ENCODE measurements at regions not wholly inside any gene's neighbourhood (a gene's known extent, or its start where the extent isn't known, plus 50 kb on each side); places are given as distances from the start of the nearest gene placed in this dataset.

- TF ChIP-seq, protein P1, sequence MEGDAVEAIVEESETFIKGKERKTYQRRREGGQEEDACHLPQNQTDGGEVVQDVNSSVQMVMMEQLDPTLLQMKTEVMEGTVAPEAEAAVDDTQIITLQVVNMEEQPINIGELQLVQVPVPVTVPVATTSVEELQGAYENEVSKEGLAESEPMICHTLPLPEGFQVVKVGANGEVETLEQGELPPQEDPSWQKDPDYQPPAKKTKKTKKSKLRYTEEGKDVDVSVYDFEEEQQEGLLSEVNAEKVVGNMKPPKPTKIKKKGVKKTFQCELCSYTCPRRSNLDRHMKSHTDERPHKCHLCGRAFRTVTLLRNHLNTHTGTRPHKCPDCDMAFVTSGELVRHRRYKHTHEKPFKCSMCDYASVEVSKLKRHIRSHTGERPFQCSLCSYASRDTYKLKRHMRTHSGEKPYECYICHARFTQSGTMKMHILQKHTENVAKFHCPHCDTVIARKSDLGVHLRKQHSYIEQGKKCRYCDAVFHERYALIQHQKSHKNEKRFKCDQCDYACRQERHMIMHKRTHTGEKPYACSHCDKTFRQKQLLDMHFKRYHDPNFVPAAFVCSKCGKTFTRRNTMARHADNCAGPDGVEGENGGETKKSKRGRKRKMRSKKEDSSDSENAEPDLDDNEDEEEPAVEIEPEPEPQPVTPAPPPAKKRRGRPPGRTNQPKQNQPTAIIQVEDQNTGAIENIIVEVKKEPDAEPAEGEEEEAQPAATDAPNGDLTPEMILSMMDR (IDR thresholded peaks at IDR 0.05; ENCODE audit: insufficient read depth, low read length, poor library complexity, severe bottlenecking) = no peak
- DNase-seq (ENCODE audit: extremely low read depth, insufficient read length) = no peak
Observed at GRCh38 chr12:46459111-46459510, 86.5 kb upstream of the SLC38A2 start.

DNA sequence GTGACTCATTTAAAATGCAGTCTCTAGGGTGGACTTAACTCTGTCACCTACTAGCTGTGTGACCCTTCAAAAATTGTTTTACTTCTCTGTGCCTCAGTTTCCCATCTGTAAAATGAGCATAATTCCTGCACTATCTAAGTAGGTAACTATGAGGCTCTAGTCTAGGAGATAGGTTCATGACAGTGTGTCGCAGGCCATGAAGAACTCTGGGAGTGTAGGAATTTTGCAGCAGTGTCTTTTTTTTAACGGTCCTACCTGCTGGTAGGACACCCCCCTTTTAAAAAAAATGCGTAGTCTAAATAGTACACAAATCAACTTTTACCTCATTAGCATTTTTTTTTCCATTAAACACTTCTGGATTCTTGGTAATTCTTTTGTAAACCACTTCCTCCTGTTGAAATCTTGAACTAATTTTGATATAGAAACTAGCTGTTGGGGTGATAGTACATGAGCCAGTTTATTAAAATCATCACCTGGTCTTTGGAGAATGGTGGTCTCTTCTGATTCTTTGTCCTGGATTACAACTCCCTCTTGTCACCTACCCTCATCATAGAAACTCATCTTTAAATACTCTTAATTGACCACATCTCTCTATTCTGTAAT is 86.0 kb upstream of the SLC38A2 start:
- DNase-seq (ENCODE audit: extremely low read depth, insufficient read length) = no peak

More at GRCh38 chr12:46459111-46459510, 86.5 kb upstream of the SLC38A2 start:
- Histone ChIP-seq H3K4me3 (replicated peaks; ENCODE audit: low read depth, low read length) (no peak overlapping the region), H3K36me3 (ENCODE audit: control insufficient read depth, insufficient read depth, low read length) (no peaks in the 10 kb centered on the region), H3K27me3 (replicated peaks; ENCODE audit: control insufficient read depth, insufficient read depth, low read length) (no peaks in the 10 kb centered on the region)

DNA sequence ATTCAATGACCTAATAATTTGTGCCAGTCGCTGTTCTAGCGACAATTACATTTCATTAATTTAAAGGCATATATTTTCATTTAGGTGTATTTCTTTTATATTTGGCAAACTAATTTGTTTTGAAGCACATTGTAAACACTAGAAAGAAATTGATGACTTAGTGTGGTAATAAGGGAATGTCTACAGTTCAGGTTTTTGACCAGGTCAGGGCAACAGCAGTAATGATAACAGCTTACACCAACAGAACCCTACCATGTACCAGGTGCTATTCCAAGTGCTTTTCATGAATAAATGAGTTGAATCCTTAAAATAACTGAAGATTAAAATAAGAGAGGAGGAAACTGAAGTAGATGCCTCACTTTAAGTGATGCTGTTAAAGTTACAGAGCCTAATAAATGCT is 85.4 kb upstream of the SLC38A2 start:
- no peak for DNase-seq (ENCODE audit: extremely low read depth, insufficient read length)
- no peaks in the 10 kb centered on the region for H3K27me3 ChIP-seq (replicated peaks; ENCODE audit: control insufficient read depth, insufficient read depth, low read length)
- TF ChIP-seq, protein P1 (IDR thresholded peaks at IDR 0.05; ENCODE audit: insufficient read depth, low read length, poor library complexity, severe bottlenecking) = no peak
- H3K4me3 ChIP-seq (replicated peaks; ENCODE audit: low read depth, low read length) = no peak overlapping the region
- no peaks in the 10 kb centered on the region for H3K36me3 ChIP-seq (ENCODE audit: control insufficient read depth, insufficient read depth, low read length)

More for the DNA sequence above, 86.0 kb upstream of the SLC38A2 start:
- Histone ChIP-seq H3K27me3 (replicated peaks; ENCODE audit: control insufficient read depth, insufficient read depth, low read length) (no peaks in the 10 kb centered on the region), H3K36me3 (ENCODE audit: control insufficient read depth, insufficient read depth, low read length) (no peaks in the 10 kb centered on the region), H3K4me3 (replicated peaks; ENCODE audit: low read depth, low read length) (no peak overlapping the region)
- TF ChIP-seq, protein P1 (IDR thresholded peaks at IDR 0.05; ENCODE audit: insufficient read depth, low read length, poor library complexity, severe bottlenecking) = no peak

DNA sequence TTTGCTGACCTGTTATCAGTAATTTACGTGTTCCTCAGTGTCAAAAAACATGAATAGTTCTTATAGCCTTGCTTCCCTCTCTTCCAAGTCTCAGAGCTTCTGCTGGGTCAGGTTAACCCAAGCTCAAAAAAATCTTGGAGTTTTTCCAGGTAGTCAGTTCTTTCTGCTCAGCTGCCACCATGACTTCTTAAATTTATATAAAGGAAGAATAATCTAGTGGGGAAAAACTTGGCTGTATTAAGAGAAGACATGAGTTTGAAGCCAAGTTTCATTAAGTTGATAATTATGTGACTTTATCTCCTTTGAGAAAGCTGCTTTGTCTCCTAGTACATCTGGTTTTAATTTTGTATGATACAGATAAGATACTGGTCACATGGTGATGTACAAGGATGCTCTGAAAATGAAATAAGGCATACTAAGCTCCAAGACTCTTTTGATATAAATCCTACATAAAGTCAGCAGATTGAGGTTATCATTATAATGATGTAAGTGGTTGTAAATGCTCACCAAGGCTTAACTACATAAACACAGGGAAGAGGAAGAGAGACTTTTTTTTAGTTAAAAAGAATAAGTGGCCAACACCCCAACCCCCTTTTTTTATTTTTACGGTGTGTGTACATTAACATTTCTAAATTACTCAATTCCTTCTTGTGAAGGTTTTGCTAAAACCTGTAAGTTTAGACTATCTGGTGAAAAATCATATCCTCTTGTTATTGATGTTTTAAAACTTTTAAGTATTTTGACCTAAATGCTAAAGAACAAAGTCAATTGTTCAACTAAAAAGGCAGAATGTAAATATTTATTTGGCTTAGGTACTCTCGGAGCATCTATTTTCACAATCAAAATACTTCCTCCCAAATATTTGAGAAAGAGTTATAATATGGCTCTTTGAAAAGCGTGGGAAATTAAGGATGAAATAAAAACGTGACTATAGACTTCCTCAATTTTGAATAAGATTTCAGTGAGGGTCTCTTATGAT is 84.1 kb upstream of the SLC38A2 start:
- no peaks in the 10 kb centered on the region for H3K27me3 ChIP-seq (replicated peaks; ENCODE audit: control insufficient read depth, insufficient read depth, low read length)
- TF ChIP-seq, protein P1 (IDR thresholded peaks at IDR 0.05; ENCODE audit: insufficient read depth, low read length, poor library complexity, severe bottlenecking) = no peak
- DNase-seq (ENCODE audit: extremely low read depth, insufficient read length) = no peak
- no peaks in the 10 kb centered on the region for H3K36me3 ChIP-seq (ENCODE audit: control insufficient read depth, insufficient read depth, low read length)
- no peak overlapping the region for H3K4me3 ChIP-seq (replicated peaks; ENCODE audit: low read depth, low read length)

GRCh38 chr12:46455648-46456352 is 83.2 kb upstream of the SLC38A2 start:
- H3K27me3 ChIP-seq (replicated peaks; ENCODE audit: control insufficient read depth, insufficient read depth, low read length) = no peaks in the 10 kb centered on the region
- TF ChIP-seq, protein P1 (IDR thresholded peaks at IDR 0.05; ENCODE audit: insufficient read depth, low read length, poor library complexity, severe bottlenecking) = no peak
- H3K36me3 ChIP-seq (ENCODE audit: control insufficient read depth, insufficient read depth, low read length) = no peaks in the 10 kb centered on the region
- no peak overlapping the region for H3K4me3 ChIP-seq (replicated peaks; ENCODE audit: low read depth, low read length)
- no peak for DNase-seq (ENCODE audit: extremely low read depth, insufficient read length)
